Astrocyte of the spinal cord (primary cell): ENCODE measurements at regions not wholly inside any gene's neighbourhood (a gene's known extent, or its start where the extent isn't known, plus 50 kb on each side); places are given as distances from the start of the nearest gene placed in this dataset.

Experiments
- DNase-seq: peaks from one replicate; pipeline ENCODE4 v3.0.0; 2011; ENCODE audit warnings: low read depth, low spot score
- H3K4me3 ChIP-seq: 2 replicates; pipeline ENCODE4 v1.5.1; 2011; ENCODE audit warnings: low read depth, mild to moderate bottlenecking, low read length, moderate library complexity
- CTCF ChIP-seq: IDR thresholded peaks from 2 replicates; pipeline ENCODE4 v1.5.1; 2012; ENCODE audit warnings: low read depth, mild to moderate bottlenecking, low read length, inconsistent platforms
- in situ Hi-C: cut with HindIII; loops from 2 replicates; pipeline ENCODE4 v1.10.0; 2017; ENCODE audit warnings: low sequenced_read_pairs

GRCh38 chr3:40653878-40654277 is 129.1 kb downstream of the ZNF621 start:
- in situ Hi-C loops, result no loop called here
- no peak for DNase-seq
- TF ChIP-seq CTCF, result no peak
- H3K4me3 ChIP-seq, result no peak overlapping the region

- TF ChIP-seq CTCF, result no peak
- in situ Hi-C loops, result no loop called here
- H3K4me3 ChIP-seq, result no peak overlapping the region
- DNase-seq, result no peak
Measured at GRCh38 chr3:40655551-40655950, 130.8 kb downstream of the ZNF621 start.

GRCh38 chr3:40657623-40658022 is 132.9 kb downstream of the ZNF621 start:
- no peak for DNase-seq
- in situ Hi-C loops, result no loop called here
- TF ChIP-seq CTCF, result no peak
- H3K4me3 ChIP-seq, result no peak overlapping the region

- in situ Hi-C loops, result no loop called here
- no peak for DNase-seq
- TF ChIP-seq CTCF, result no peak
- no peak overlapping the region for H3K4me3 ChIP-seq
Measured at GRCh38 chr3:40658305-40658704, 133.5 kb downstream of the ZNF621 start.

- in situ Hi-C loops, result no loop called here
- DNase-seq, result no peak
- H3K4me3 ChIP-seq, result no peak overlapping the region
- no peak for TF ChIP-seq CTCF
Measured at GRCh38 chr3:40660554-40660953, 135.8 kb downstream of the ZNF621 start.

- H3K4me3 ChIP-seq, result no peak overlapping the region
- no peak for DNase-seq
- TF ChIP-seq CTCF, result no peak
- in situ Hi-C loops, result no loop called here
Measured at GRCh38 chr3:40661284-40661683, 136.5 kb downstream of the ZNF621 start.

GRCh38 chr3:40663280-40663679 is 138.5 kb downstream of the ZNF621 start:
- no peak for TF ChIP-seq CTCF
- in situ Hi-C loops, result no loop called here

More at GRCh38 chr3:40663280-40663679, 138.5 kb downstream of the ZNF621 start:
- no peak overlapping the region for H3K4me3 ChIP-seq
- no peak for DNase-seq
